ENCODE measurements at regions not wholly inside any gene's neighbourhood (a gene's known extent, or its start where the extent isn't known, plus 50 kb on each side); places are given as distances from the start of the nearest gene placed in this dataset.

- no peaks in the 10 kb centered on the region for H3K4me1 ChIP-seq (ENCODE audit: insufficient read depth, low read length)
- intact Hi-C loops (cut with micrococcal nuclease; ENCODE audit: unreplicated experiment), result no loop called here
- no peak overlapping the region for H3K4me2 ChIP-seq (ENCODE audit: low read depth, low read length)
- BruUV-seq (replicated peaks), result no TSS peak
- no peak for DNase-seq (ENCODE audit: low spot score)
- CTCF ChIA-PET (ENCODE audit: low intra/inter-chr PET ratio, low total read pairs), result no interaction called here
- H3K36me3 ChIP-seq (replicated peaks in 1 of 2; ENCODE audit: control insufficient read depth in 1 of 2, insufficient read depth in 2 of 2, low read length in 2 of 2), result no peaks in the 10 kb centered on the region
- no peaks in the 10 kb centered on the region for H4K20me1 ChIP-seq (ENCODE audit: insufficient read depth, low read length)
- no peaks in the 10 kb centered on the region for H3K79me2 ChIP-seq (ENCODE audit: insufficient read depth, low read length)
- no peaks in the 10 kb centered on the region for H3K27me3 ChIP-seq (ENCODE audit: control insufficient read depth in 1 of 2, insufficient read depth in 2 of 2, low read length in 2 of 2)
- no peak overlapping the region for H3K27ac ChIP-seq (ENCODE audit: extremely low read length, insufficient read depth, low read length)
- no peak for FAIRE-seq
- no peak overlapping the region for H3K4me3 ChIP-seq (replicated peaks in 1 of 3; ENCODE audit: insufficient read depth in 1 of 3, low read depth in 2 of 3, low read length in 3 of 3)
- peaks cover 9% of the 10 kb centered on the region; the same call in 1 of the 2 replicates for H3K9me3 ChIP-seq (ENCODE audit: low read length)
- 54% methylated on average over 10 of the region's 19 CpGs for WGBS (ENCODE audit: low lambda C conversion rate)
- POLR2A ChIA-PET, result no interaction called here
- in situ Hi-C loops (cut with HindIII; ENCODE audit: extremely low pct_ligation_motif_present, low pct_unique_long_range_greater_than_20kb), result no loop called here
- no peak for ATAC-seq
- no peak overlapping the region for H2AFZ ChIP-seq (ENCODE audit: low read length)
- no peak overlapping the region for H3K9ac ChIP-seq (ENCODE audit: insufficient read depth, low read depth, low read length)
- TF ChIP-seq ZNF18 (CRISPR knock-in tag; IDR thresholded peaks at IDR 0.05; ENCODE audit: insufficient replicate concordance), result no peak
- no peak for TF ChIP-seq ZNF280D (CRISPR knock-in tag; IDR thresholded peaks at IDR 0.05)
- TF ChIP-seq SOX6 (IDR thresholded peaks at IDR 0.05), result no peak
- TF ChIP-seq SOX6 (CRISPR knock-in tag; IDR thresholded peaks at IDR 0.05), result no peak
- TF ChIP-seq HOXA5 (CRISPR knock-in tag; IDR thresholded peaks at IDR 0.05), result no peak
- no peak for TF ChIP-seq IKZF4 (CRISPR knock-in tag; IDR thresholded peaks at IDR 0.05; ENCODE audit: borderline replicate concordance, low read depth, not compliant biosample characterization)
- no peak for TF ChIP-seq PRMT3 (CRISPR knock-in tag; IDR thresholded peaks at IDR 0.05; ENCODE audit: borderline replicate concordance, low read depth)
- TF ChIP-seq ZNF383 (CRISPR knock-in tag; IDR thresholded peaks at IDR 0.05; ENCODE audit: borderline replicate concordance), result no peak
- no peak for TF ChIP-seq ZNF496 (CRISPR knock-in tag; IDR thresholded peaks at IDR 0.05; ENCODE audit: insufficient replicate concordance)
- no peak for TF ChIP-seq ZNF318 (CRISPR knock-in tag; IDR thresholded peaks at IDR 0.05)
- no peak for TF ChIP-seq SRY (CRISPR knock-in tag; IDR thresholded peaks at IDR 0.05)
- no peak for TF ChIP-seq ZNF232 (CRISPR knock-in tag; IDR thresholded peaks at IDR 0.05; ENCODE audit: borderline replicate concordance)
These were observed 431.8 kb upstream of the SALL3 start for GRCh38 chr18:78547817-78548216.

All from HepG2 (cell line).